HEK293T (cell line): ENCODE measurements at regions not wholly inside any gene's neighbourhood (a gene's known extent, or its start where the extent isn't known, plus 50 kb on each side); places are given as distances from the start of the nearest gene placed in this dataset.

Experiments
- ARNT ChIP-seq: fragments of 450-650 bp; IDR thresholded peaks from 2 replicates; pipeline ENCODE4 v1.6.1; 2017; ENCODE audit warnings: mild to moderate bottlenecking
- BHLHE40 ChIP-seq: fragments of 450-650 bp; IDR thresholded peaks from 2 replicates; pipeline ENCODE4 v1.6.1; 2016; ENCODE audit warnings: mild to moderate bottlenecking, moderate library complexity, borderline replicate concordance
- CTBP1 ChIP-seq: fragments of 450-650 bp; IDR thresholded peaks from 2 replicates; pipeline ENCODE4 v1.6.1; 2016; ENCODE audit warnings: borderline replicate concordance
- ELF4 ChIP-seq: fragments of 450-650 bp; IDR thresholded peaks from 2 replicates; pipeline ENCODE4 v1.6.1; 2017; ENCODE audit warnings: antibody characterized with exemption
- FOXA1 ChIP-seq: fragments of 450-650 bp; IDR thresholded peaks from 2 replicates; pipeline ENCODE4 v1.6.1; 2016; ENCODE audit warnings: mild to moderate bottlenecking
- FOXK2 ChIP-seq: fragments of 450-650 bp; IDR thresholded peaks from 2 replicates; pipeline ENCODE4 v1.6.1; 2016; ENCODE audit warnings: mild to moderate bottlenecking
- FOXM1 ChIP-seq: fragments of 450-650 bp; IDR thresholded peaks from 2 replicates; pipeline ENCODE4 v1.6.1; 2017; ENCODE audit warnings: mild to moderate bottlenecking, borderline replicate concordance
- L3MBTL2 ChIP-seq: fragments of 450-650 bp; conservative IDR thresholded peaks from 2 replicates; pipeline ENCODE4 v1.6.1; 2016; ENCODE audit warnings: mild to moderate bottlenecking
- NFRKB ChIP-seq: fragments of 450-650 bp; IDR thresholded peaks from 2 replicates; pipeline ENCODE4 v1.6.1; 2016; ENCODE audit warnings: mild to moderate bottlenecking, moderate library complexity
- SP1 ChIP-seq: fragments of 450-650 bp; IDR thresholded peaks from 2 replicates; pipeline ENCODE4 v1.6.1; 2017
- SUZ12 ChIP-seq: fragments of 450-650 bp; IDR thresholded peaks from 2 replicates; pipeline ENCODE4 v1.6.1; 2016; ENCODE audit warnings: mild to moderate bottlenecking
- TARDBP ChIP-seq: fragments of 450-650 bp; IDR thresholded peaks from 2 replicates; pipeline ENCODE4 v1.6.1; 2016
- ZNF384 ChIP-seq: fragments of 450-650 bp; IDR thresholded peaks from 2 replicates; pipeline ENCODE4 v1.6.1; 2016
- TF ChIP-seq, protein P1 (sequence below): fragments of 450-650 bp; IDR thresholded peaks from 2 replicates; pipeline ENCODE4 v1.6.1; 2016

DNA sequence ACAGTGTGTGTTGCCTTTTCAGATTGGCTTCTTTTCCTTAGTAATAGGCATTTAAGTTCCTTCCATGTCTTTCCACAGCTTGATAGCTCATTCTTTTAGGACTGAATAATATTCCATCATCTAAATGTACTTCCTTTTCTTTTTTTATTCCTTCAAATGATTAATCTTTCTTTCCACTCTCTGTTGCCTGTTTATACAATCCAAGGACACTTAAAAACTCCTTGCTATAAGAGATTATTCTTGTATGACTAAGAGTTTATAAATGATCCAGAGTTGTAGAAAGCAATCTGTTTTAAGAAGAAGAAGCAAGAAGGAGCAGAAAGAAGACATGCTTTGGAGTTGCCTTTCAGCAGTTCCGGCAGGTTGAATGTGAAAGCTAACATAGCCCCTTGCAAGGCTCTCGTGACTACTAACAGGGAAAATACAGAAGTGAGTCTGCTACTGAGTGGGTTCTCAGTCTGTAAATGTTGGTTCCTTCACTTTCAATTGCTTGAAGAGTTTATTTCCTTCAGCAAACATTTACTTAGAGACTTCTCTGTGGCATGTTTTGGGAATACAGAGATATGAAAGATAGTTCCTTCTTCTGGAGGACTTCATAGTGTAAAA, 123.0 kb downstream of the PMAIP1 start:
- TF ChIP-seq FOXM1 (no peak), ELF4 (no peak), BHLHE40 (no peak), ZNF384 (no peak), SP1 (no peak), SUZ12 (no peak), FOXA1 (no peak), ARNT (no peak), FOXK2 (no peak), L3MBTL2 (no peak), NFRKB (no peak), CTBP1 (no peak), TARDBP (no peak)
- TF ChIP-seq, protein P1, sequence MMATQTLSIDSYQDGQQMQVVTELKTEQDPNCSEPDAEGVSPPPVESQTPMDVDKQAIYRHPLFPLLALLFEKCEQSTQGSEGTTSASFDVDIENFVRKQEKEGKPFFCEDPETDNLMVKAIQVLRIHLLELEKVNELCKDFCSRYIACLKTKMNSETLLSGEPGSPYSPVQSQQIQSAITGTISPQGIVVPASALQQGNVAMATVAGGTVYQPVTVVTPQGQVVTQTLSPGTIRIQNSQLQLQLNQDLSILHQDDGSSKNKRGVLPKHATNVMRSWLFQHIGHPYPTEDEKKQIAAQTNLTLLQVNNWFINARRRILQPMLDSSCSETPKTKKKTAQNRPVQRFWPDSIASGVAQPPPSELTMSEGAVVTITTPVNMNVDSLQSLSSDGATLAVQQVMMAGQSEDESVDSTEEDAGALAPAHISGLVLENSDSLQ: no peak
